Activated T-helper 17 cell treated with anti-CD3 and anti-CD28 coated beads, Interleukin-2, amount 50 U/mL, for 72 hours (primary cell): ENCODE measurements at regions not wholly inside any gene's neighbourhood (a gene's known extent, or its start where the extent isn't known, plus 50 kb on each side); places are given as distances from the start of the nearest gene placed in this dataset.
A peak's percentile ranks its signal among the peaks of the same experiment; 100 is the strongest.

Experiments used
- ATAC-seq: fragments of 150-1000 bp; cut with Tn5 transposase; replicated peaks from 2 replicates; pipeline ENCODE4 v1.10.0; 2021; ENCODE audit warnings: mild to moderate bottlenecking, moderate library complexity
- H3K27ac Mint-ChIP-seq: one replicate; pipeline ENCODE4 v1.8.0; 2022; ENCODE audit warnings: mixed read lengths
- H3K27me3 Mint-ChIP-seq: one replicate; pipeline ENCODE4 v1.8.0; 2022; ENCODE audit warnings: mixed read lengths
- H3K36me3 Mint-ChIP-seq: one replicate; pipeline ENCODE4 v1.8.0; 2022; ENCODE audit warnings: low read depth, mild to moderate bottlenecking, mixed read lengths
- H3K4me1 Mint-ChIP-seq: one replicate; pipeline ENCODE4 v1.8.0; 2022; ENCODE audit warnings: mixed read lengths
- H3K4me3 Mint-ChIP-seq: one replicate; pipeline ENCODE4 v1.8.0; 2022; ENCODE audit warnings: mild to moderate bottlenecking, mixed read lengths
- H3K9me3 Mint-ChIP-seq: one replicate; pipeline ENCODE4 v1.8.0; 2022; ENCODE audit warnings: mixed read lengths

DNA sequence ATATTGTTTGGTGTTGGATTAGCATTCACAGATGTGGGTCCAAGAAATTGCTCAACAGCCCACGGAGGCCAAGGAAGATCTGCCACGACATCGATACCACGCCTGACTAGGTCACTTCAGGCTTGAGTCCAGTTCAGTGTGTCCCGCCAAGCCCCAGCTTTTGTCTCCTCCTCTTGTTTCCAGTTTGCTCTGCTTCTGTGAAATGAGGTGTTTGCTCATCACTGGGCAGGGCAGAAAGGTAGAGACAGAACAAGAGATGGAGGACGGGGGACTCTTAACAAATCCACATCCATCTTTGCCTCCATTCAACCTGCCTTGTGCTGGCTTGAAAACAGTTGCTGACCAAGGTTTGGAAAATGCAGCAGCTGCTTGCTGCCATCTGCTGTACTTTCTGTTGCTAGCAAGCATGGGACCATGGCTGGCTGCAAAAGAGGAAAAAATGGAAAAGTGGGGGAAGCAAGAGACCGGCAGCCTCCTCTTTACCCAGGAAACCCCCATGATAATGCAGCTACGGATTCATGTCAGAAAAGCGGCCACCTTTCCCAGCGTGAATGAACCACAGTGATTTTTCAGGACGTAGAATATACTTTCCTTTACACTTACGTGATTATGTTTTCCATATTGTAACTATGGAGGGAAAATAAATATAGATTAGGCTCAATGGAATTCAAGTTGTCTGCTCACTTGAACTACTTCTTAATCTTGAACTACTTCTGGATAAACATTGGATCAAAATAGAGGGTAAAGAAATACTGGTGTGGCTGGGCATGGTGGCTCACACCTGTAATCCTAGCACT, 80.2 kb upstream of the GREM2 start:
- H3K36me3 Mint-ChIP-seq = no peaks in the 10 kb centered on the region
- H3K27ac Mint-ChIP-seq = no peak overlapping the region
- no peaks in the 10 kb centered on the region for H3K27me3 Mint-ChIP-seq
- ATAC-seq = no peak
- peaks cover 10% of the 10 kb centered on the region for H3K4me1 Mint-ChIP-seq
- no peak overlapping the region for H3K4me3 Mint-ChIP-seq
- no peaks in the 10 kb centered on the region for H3K9me3 Mint-ChIP-seq

DNA sequence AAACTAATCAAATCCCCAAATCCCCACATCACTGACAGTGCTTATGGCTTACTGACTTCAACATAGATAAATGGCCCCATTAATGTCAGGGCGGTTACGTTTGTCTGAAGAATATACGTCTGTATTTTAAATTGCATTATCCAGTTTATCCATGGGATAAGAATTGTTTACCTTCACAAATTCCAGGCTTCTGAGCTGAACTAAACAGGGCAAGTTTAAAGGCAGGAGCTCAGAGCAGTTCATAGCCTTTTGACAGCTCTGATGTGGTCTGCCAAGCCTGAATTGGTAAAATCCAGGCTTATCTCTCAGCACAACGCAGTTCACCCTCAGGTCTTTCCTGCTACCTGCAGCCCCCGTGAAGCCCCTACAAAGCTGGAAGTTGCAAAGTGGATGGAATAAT, 79.5 kb upstream of the GREM2 start:
- peaks cover 10% of the 10 kb centered on the region for H3K4me1 Mint-ChIP-seq
- no peaks in the 10 kb centered on the region for H3K27me3 Mint-ChIP-seq
- no peak overlapping the region for H3K27ac Mint-ChIP-seq
- H3K36me3 Mint-ChIP-seq = no peaks in the 10 kb centered on the region
- no peak for ATAC-seq
- H3K4me3 Mint-ChIP-seq = no peak overlapping the region
- H3K9me3 Mint-ChIP-seq = no peaks in the 10 kb centered on the region

DNA sequence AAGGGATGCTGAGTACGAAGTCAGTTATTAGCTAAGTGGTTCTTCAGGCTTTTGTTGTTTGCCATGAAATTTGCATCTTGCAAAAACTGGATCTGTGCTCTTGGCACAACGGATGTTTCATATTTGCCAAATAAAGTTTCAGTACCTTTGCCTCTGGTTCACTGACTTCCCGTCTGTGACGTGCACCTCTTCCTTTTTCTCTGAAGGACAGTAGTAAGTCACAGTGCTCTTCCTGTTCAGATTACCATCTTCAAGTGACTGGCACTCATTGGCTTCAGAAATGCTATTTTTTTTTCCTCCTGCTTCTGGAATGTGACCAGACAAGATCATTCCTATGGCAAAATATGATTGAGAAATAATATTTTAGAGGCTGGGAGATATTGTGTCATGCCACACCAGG, 75.9 kb upstream of the GREM2 start:
- no peaks in the 10 kb centered on the region for H3K9me3 Mint-ChIP-seq
- peak overlapping the region; percentile 83 for H3K27ac Mint-ChIP-seq
- H3K27me3 Mint-ChIP-seq = no peaks in the 10 kb centered on the region
- peaks cover 10% of the 10 kb centered on the region for H3K4me1 Mint-ChIP-seq
- no peaks in the 10 kb centered on the region for H3K36me3 Mint-ChIP-seq
- ATAC-seq = peak; percentile 94
- H3K4me3 Mint-ChIP-seq = peak overlapping the region; percentile 65

DNA sequence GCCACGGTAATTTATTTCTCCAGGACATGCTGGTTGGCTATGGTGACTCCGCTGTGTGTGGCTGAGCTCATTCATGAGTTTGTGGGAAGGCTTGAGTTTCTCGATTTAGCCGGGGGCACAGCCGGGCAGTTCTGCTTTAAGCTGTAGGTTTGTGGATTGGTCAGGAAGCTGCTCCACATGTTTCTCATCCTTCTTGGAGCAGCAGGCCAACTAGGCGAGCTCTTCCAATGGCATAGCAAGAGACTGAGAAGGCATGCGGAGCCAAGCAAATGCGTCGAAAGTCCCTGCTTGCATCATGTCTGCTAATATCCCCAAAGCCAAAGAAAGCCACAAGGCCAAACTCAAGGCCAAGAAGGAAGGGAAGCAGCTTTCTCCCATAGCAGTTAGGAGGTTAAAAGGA, 71.6 kb upstream of the GREM2 start:
- H3K4me3 Mint-ChIP-seq = no peak overlapping the region
- peaks cover 10% of the 10 kb centered on the region for H3K4me1 Mint-ChIP-seq
- H3K9me3 Mint-ChIP-seq = no peaks in the 10 kb centered on the region
- H3K27ac Mint-ChIP-seq = no peak overlapping the region
- H3K27me3 Mint-ChIP-seq = no peaks in the 10 kb centered on the region
- no peaks in the 10 kb centered on the region for H3K36me3 Mint-ChIP-seq
- no peak for ATAC-seq

DNA sequence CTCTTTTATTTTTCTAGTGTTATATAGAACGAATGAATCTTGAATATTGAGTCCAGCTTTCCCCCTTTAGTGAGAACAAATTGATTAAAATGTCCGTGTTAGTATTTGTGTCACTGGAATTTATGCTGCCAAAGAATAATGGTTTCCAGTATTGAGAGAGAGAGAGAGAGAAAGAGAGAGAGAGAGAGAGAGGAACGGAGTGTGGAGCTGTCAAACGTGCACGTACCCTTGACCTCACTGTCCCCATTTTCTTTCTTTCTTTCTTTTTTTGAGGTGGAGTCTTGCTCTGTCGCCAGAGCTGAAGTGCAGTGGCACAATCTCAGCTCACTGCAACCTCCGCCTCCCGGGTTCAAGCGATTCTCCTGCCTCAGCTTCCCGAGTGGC, 70.9 kb upstream of the GREM2 start:
- Mint-ChIP-seq H3K36me3 (no peaks in the 10 kb centered on the region), H3K27ac (no peak overlapping the region), H3K27me3 (no peaks in the 10 kb centered on the region), H3K9me3 (no peaks in the 10 kb centered on the region), H3K4me3 (no peak overlapping the region), H3K4me1 (peaks cover 8% of the 10 kb centered on the region)
- ATAC-seq = no peak

DNA sequence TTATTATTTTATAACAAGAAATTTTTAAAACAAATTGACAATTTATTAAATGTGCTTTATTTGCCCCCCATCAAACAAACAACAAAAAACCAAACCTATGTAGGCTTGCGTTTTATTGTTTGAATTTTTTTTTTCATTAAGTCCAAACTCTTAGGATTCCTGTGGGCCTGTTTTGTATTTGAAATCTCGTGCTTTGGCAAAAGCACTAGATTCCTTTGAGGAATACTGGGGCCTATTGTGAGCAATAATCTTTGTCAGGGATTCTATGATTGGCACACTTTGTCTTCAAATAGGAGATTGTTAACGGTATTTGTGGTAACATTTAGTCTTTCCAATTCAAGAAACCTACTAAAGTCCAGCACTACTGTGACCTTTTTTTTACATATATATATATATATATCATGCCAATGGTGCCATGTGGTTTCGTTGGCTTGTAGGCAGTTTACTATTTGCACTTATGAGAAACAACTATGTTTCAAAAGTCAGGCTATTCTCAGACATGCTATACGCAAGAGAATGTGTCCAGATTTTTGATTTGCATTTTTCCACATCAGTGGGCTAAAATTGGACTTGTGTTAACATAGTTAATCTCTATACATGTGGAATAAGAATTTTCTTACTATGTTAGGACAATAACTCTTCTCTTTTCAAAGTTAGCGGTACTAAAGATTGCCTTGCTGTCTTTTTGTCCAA, 70.4 kb upstream of the GREM2 start:
- Mint-ChIP-seq H3K4me3 (no peak overlapping the region), H3K27me3 (no peaks in the 10 kb centered on the region), H3K9me3 (no peaks in the 10 kb centered on the region), H3K27ac (no peak overlapping the region), H3K36me3 (no peaks in the 10 kb centered on the region), H3K4me1 (peaks cover 3% of the 10 kb centered on the region)
- ATAC-seq = no peak

DNA sequence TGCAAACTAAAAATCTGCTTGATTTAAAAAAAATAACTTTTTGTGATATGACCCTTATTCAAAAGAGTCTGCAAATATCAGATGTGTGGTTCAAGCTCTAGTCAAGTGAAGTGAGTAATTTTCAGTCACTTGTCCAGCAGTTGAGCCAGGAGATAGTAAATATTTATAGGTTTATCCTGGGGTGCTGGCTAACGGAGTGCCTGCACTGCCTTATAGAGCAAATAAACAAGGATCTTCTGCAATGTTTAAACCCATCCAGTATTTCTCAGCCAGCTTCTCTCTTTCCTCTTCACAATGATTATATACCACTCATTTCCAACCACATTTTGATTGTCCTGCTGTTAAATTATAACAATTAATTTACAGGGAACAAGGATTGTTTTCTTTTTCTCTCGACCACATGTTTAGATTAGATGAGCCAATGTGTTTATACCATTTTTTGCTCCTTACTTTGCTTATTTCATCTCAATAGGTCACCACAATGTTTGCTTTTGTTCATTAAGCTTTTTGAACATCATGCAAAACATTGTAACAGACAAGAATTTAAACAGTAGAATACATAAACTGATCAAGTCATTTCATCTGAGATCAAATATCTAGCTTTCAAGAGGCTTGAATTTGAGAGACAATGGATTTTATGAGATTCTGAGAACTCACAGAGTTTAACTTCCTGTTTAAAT, 60.3 kb upstream of the GREM2 start:
- Mint-ChIP-seq H3K9me3 (peaks cover 4% of the 10 kb centered on the region), H3K4me3 (no peak overlapping the region), H3K27me3 (no peaks in the 10 kb centered on the region), H3K4me1 (peaks cover 3% of the 10 kb centered on the region), H3K36me3 (no peaks in the 10 kb centered on the region), H3K27ac (no peak overlapping the region)
- ATAC-seq = no peak

DNA sequence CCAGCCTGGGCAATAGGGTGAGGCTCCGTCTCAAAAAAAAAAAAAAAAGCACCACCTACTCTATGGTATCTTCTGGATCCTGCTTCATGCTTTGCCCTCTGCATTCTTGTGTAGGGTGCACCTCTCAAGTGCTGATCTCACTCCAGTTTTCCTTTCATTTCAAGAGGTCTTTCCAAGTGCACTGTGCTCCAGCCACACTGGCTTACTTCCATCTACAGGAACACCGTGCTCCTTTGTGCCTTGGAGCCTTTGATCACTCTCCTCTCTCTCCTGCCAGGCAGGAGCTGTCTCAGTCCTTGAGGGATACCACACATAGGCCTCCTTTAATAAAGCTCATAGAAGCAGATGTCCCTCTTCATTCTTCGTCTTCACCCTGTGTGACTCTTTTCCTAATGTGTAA, 55.4 kb upstream of the GREM2 start:
- peaks cover 20% of the 10 kb centered on the region for H3K4me1 Mint-ChIP-seq
- peaks cover 5% of the 10 kb centered on the region for H3K9me3 Mint-ChIP-seq
- ATAC-seq = no peak
- peak overlapping the region; percentile 5 for H3K4me3 Mint-ChIP-seq
- H3K27me3 Mint-ChIP-seq = no peaks in the 10 kb centered on the region
- peak overlapping the region; percentile 62 for H3K27ac Mint-ChIP-seq
- H3K36me3 Mint-ChIP-seq = no peaks in the 10 kb centered on the region

DNA sequence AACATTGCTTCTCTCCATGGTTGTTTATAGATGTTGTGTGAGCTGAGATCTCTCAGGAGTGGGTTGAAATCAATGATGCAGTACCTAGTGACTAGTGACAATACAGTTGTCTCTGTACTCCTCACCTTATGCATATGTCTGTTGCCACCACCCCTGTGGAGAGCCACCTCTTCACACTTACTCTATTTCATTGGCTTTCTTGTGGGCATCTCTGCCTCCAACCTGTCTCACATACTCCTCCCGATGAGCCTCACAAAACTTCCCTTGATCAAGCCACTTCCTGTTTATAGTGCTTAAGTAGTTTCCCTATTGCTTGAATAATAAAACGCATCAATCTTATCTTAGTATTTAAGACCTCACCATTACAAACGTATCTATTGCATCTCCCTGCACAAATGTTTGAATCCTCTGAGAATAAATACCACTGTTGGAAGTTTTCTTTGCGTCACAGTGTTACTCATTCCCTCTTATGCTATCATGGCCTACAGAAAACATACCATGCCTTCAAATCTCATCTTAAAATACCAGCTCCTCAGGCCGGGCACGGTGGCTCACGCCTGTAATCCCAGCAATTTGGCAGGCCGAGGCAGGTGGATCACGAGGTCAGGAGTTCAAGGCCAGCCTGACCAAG, 54.7 kb upstream of the GREM2 start:
- Mint-ChIP-seq H3K9me3 (peaks cover 5% of the 10 kb centered on the region), H3K27me3 (no peaks in the 10 kb centered on the region), H3K36me3 (no peaks in the 10 kb centered on the region), H3K4me1 (peaks cover 20% of the 10 kb centered on the region), H3K27ac (peak overlapping the region; percentile 38), H3K4me3 (peak overlapping the region; percentile 44)
- ATAC-seq = peak; percentile 97

DNA sequence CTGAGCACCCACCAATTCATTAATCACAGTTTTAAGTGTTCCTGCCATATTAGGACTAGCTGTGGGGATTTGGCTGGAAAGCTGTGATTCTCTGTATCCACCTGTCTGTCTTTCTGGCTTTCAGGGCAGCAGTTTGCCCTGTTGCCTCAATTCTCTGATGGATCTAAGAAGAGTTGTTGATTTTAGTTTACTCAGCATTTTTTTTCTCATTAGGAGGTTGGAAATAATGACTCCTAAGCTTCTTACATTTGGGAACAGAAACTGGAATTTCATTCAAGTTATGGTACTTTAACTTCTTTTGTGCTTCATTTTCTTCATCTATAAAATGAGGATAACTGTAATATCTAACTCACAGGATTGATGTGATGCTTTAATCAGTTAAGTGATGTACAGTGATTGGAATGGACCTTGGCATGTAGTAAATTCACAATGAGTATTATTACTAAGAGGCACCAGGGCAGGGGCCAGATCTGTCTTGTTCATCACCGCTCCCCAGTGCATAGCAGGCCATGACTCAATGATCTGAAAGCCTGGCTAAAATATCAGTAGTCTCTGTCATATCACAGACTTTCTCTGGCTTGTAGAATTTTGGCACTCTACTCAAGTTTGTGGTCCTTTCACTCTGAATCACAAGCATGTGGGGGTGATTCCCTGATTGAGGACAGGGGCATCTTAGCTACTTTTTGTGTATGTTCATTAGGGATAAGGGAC, 51.4 kb upstream of the GREM2 start:
- Mint-ChIP-seq H3K27ac (no peak overlapping the region), H3K4me3 (no peak overlapping the region), H3K4me1 (peaks cover 20% of the 10 kb centered on the region), H3K9me3 (peaks cover 5% of the 10 kb centered on the region), H3K36me3 (no peaks in the 10 kb centered on the region), H3K27me3 (peaks cover 7% of the 10 kb centered on the region)
- peak; percentile 45 for ATAC-seq
